H1 (cell line): ENCODE measurements at regions not wholly inside any gene's neighbourhood (a gene's known extent, or its start where the extent isn't known, plus 50 kb on each side); places are given as distances from the start of the nearest gene placed in this dataset.

Source experiments
- CTCF ChIA-PET: fragments of 300-600 bp; sonication (Branson Sonifier 250); formaldehyde crosslinking; loops from one replicate; lab custom pipeline; 2021; ENCODE audit not compliant: partially characterized antibody; lab: Charles Lee
- POLR2A ChIA-PET: fragments of 300-600 bp; sonication (Branson Sonifier 250); formaldehyde crosslinking; loops from one replicate; lab custom pipeline; 2021; ENCODE audit warnings: inconsistent platforms; ENCODE audit not compliant: partially characterized antibody; lab: Charles Lee
- DNase-seq, 2 experiments: peaks; one replicate each; pipeline versions ENCODE4 v3.0.0 to v3.0.0-alpha.2; 2010 to 2022; ENCODE audit warnings: low spot score in 2 of 2, low read depth in 1 of 2, mixed read lengths in 1 of 2
- FAIRE-seq: peaks from 2 replicates; lab custom pipeline; 2011; peaks lifted over from hg19 to GRCh38; lab: Jason Lieb, UNC
- H2AFZ ChIP-seq: 2 replicates; pipeline ENCODE4 v1.8.1; 2012; ENCODE audit warnings: low read length, inconsistent platforms
- H2AK5ac ChIP-seq: 2 replicates; pipeline ENCODE4 v1.6.1; 2013; ENCODE audit warnings: low read depth, low read length
- H2BK120ac ChIP-seq: replicated peaks from 2 replicates; pipeline ENCODE3; 2013; ENCODE audit warnings: low read depth, low read length, inconsistent platforms
- H2BK12ac ChIP-seq: 2 replicates; pipeline ENCODE4 v1.6.1; 2013; ENCODE audit warnings: low read depth, low read length
- H2BK15ac ChIP-seq: 2 replicates; pipeline ENCODE4 v1.6.1; 2013; ENCODE audit warnings: low read length
- H2BK20ac ChIP-seq: 2 replicates; pipeline ENCODE4 v1.6.1; 2013; ENCODE audit warnings: low read length
- H2BK5ac ChIP-seq: 2 replicates; pipeline ENCODE4 v1.6.1; 2013; ENCODE audit warnings: low read depth, low read length
- H3K14ac ChIP-seq: 2 replicates; pipeline ENCODE4 v1.6.1; 2013; ENCODE audit warnings: inconsistent platforms; ENCODE audit not compliant: insufficient read length
- H3K18ac ChIP-seq: 2 replicates; pipeline ENCODE4 v1.6.1; 2013; ENCODE audit warnings: low read length; ENCODE audit errors: extremely low read depth
- H3K23ac ChIP-seq: 2 replicates; pipeline ENCODE4 v1.6.1; 2013; ENCODE audit warnings: inconsistent platforms; ENCODE audit not compliant: insufficient read length
- H3K23me2 ChIP-seq: 2 replicates; pipeline ENCODE4 v1.6.1; 2013; ENCODE audit warnings: low read depth, low read length
- H3K27ac ChIP-seq: 2 replicates; pipeline ENCODE4 v1.6.1; 2011; ENCODE audit warnings: low read depth, low read length, inconsistent platforms
- H3K27me3 ChIP-seq, 4 experiments: replicated peaks in 1 of 4; 1 replicate in 1 of 4; 2 replicates in 3 of 4; pipeline versions ENCODE4 v1.6.1 to v1.8.1; 2011 to 2013; ENCODE audit warnings: low read length in 3 of 4, mild to moderate bottlenecking in 3 of 4, inconsistent platforms in 2 of 4, mixed read lengths in 2 of 4, moderate library complexity in 1 of 4; ENCODE audit not compliant: control insufficient read depth in 3 of 4, insufficient read depth in 3 of 4; ENCODE audit errors: extremely low read depth in 1 of 4
- H3K36me3 ChIP-seq, 4 experiments: 2 replicates each; pipeline versions ENCODE4 v1.6.1 to v1.8.1; 2011 to 2013; ENCODE audit warnings: mild to moderate bottlenecking in 4 of 4, low read length in 3 of 4, moderate library complexity in 2 of 4, control low read depth in 1 of 4, inconsistent platforms in 1 of 4; ENCODE audit not compliant: insufficient read depth in 4 of 4, control insufficient read depth in 2 of 4
- H3K4ac ChIP-seq: replicated peaks from 2 replicates; pipeline ENCODE3; 2013; ENCODE audit warnings: low read length, low read depth, mixed read lengths, inconsistent platforms; ENCODE audit not compliant: insufficient read length
- H3K4me1 ChIP-seq, 4 experiments: replicated peaks in 1 of 4; 1 replicate in 1 of 4; 2 replicates in 3 of 4; pipeline versions ENCODE4 v1.6.1 to v1.8.1; 2011 to 2013; ENCODE audit warnings: low read length in 3 of 4, inconsistent platforms in 2 of 4, mixed read lengths in 1 of 4; ENCODE audit not compliant: insufficient read depth in 4 of 4, control insufficient read depth in 3 of 4
- H3K4me2 ChIP-seq, 2 experiments: 2 replicates each; pipeline versions ENCODE4 v1.6.1 to v1.8.1; 2011 to 2013; ENCODE audit warnings: low read depth in 2 of 2, low read length in 2 of 2, control low read depth in 1 of 2, inconsistent platforms in 1 of 2, mild to moderate bottlenecking in 1 of 2; ENCODE audit not compliant: insufficient read depth in 1 of 2
- H3K4me3 ChIP-seq, 4 experiments: fragments of 200-600, 300-600 bp in 1 of 4; sonication (generic), shearing (Covaris generic), sonication (Bioruptor Twin) in 1 of 4; 2 replicates each; pipeline versions ENCODE4 v1.5.1 to v1.8.1; 2011 to 2016; ENCODE audit warnings: low read length in 4 of 4, low read depth in 3 of 4, control low read depth in 2 of 4, inconsistent platforms in 2 of 4, mild to moderate bottlenecking in 2 of 4, mixed read lengths in 1 of 4, moderate library complexity in 1 of 4; ENCODE audit not compliant: insufficient read depth in 2 of 4; ENCODE audit errors: extremely low read depth in 1 of 4
- H3K56ac ChIP-seq: replicated peaks from 2 replicates; pipeline ENCODE3; 2013; ENCODE audit warnings: low read depth, mild to moderate bottlenecking, mixed read lengths, low read length, inconsistent platforms; ENCODE audit not compliant: insufficient read length
- H3K79me1 ChIP-seq: 2 replicates; pipeline ENCODE4 v1.6.1; 2013; ENCODE audit warnings: low read depth, low read length, control low read depth
- H3K79me2 ChIP-seq, 2 experiments: 2 replicates each; pipeline versions ENCODE4 v1.6.1 to v1.8.1; 2012 to 2013; ENCODE audit warnings: low read length in 2 of 2, mild to moderate bottlenecking in 2 of 2, inconsistent platforms in 1 of 2; ENCODE audit not compliant: insufficient read depth in 2 of 2, control insufficient read depth in 1 of 2
- H3K9ac ChIP-seq, 4 experiments: replicated peaks in 1 of 4; 1 replicate in 1 of 4; 2 replicates in 3 of 4; pipeline versions ENCODE4 v1.6.1 to v1.8.1; 2011 to 2013; ENCODE audit warnings: low read depth in 3 of 4, low read length in 3 of 4, control low read depth in 2 of 4, mild to moderate bottlenecking in 2 of 4, moderate library complexity in 2 of 4, inconsistent platforms in 1 of 4; ENCODE audit errors: extremely low read depth in 1 of 4
- H3K9me3 ChIP-seq, 2 experiments: 2 replicates each; pipeline versions ENCODE4 v1.6.1 to v1.8.1; 2012 to 2013; ENCODE audit warnings: mild to moderate bottlenecking in 2 of 2, moderate library complexity in 2 of 2, control low read depth in 1 of 2, inconsistent platforms in 1 of 2, low read depth in 1 of 2, low read length in 1 of 2, mixed read lengths in 1 of 2; ENCODE audit not compliant: insufficient read depth in 2 of 2
- H4K20me1 ChIP-seq, 2 experiments: replicated peaks in 1 of 2; 2 replicates each; pipeline versions ENCODE3 to v1.8.1; 2011 to 2013; ENCODE audit warnings: inconsistent platforms in 2 of 2, low read length in 2 of 2, mild to moderate bottlenecking in 1 of 2; ENCODE audit not compliant: insufficient read depth in 2 of 2, control insufficient read depth in 1 of 2
- H4K5ac ChIP-seq: 2 replicates; pipeline ENCODE4 v1.6.1; 2013; ENCODE audit warnings: low read length, low read depth, mixed read lengths, inconsistent platforms; ENCODE audit not compliant: insufficient read length
- H4K8ac ChIP-seq: 2 replicates; pipeline ENCODE4 v1.8.0; 2013; ENCODE audit warnings: mild to moderate bottlenecking, moderate library complexity, low read length, inconsistent platforms; ENCODE audit not compliant: insufficient read depth; ENCODE audit errors: extremely low read depth
- H4K91ac ChIP-seq: replicated peaks from 2 replicates; pipeline ENCODE3; 2013; ENCODE audit warnings: low read length, mixed read lengths, inconsistent platforms; ENCODE audit not compliant: insufficient read length
- HDAC2 ChIP-seq, 2 experiments: fragments of 300-600 bp in 1 of 2; sonication (generic) in 1 of 2; IDR thresholded peaks; 2 replicates each; pipeline ENCODE4 v1.6.1; 2011 to 2012; ENCODE audit warnings: low read depth in 2 of 2, low read length in 2 of 2, mild to moderate bottlenecking in 2 of 2, moderate library complexity in 2 of 2, borderline replicate concordance in 1 of 2, inconsistent platforms in 1 of 2
- SP2 ChIP-seq: IDR thresholded peaks from 2 replicates; pipeline ENCODE4 v1.6.1; 2012; ENCODE audit warnings: mild to moderate bottlenecking, low read length, inconsistent platforms
- TBP ChIP-seq: IDR thresholded peaks from 2 replicates; pipeline ENCODE4 v1.6.1; 2011; ENCODE audit warnings: low read depth, low read length, improper control_type of control experiment
- TCF12 ChIP-seq: IDR thresholded peaks from 2 replicates; pipeline ENCODE4 v1.6.1; 2011; ENCODE audit warnings: low read depth, mild to moderate bottlenecking, low read length
- WGBS, 2 experiments: shearing (Covaris generic) in 1 of 2; methylation state at CpG; one replicate each; pipeline versions ENCODE4 v1.1.6 to v1.1.7; 2013 to 2015; ENCODE audit warnings: low lambda C conversion rate in 2 of 2, mixed read lengths in 2 of 2, inconsistent platforms in 1 of 2, low coverage in 1 of 2, missing lambda C conversion rate in 1 of 2; ENCODE audit not compliant: insufficient replicate concordance in 2 of 2, insufficient coverage in 1 of 2, insufficient read length in 1 of 2; ENCODE audit errors: extremely low coverage in 1 of 2, missing lambda C conversion rate in 1 of 2; 5-methylcytosine and 5-hydroxymethylcytosine counted together
- TF ChIP-seq, protein P1 (sequence below): IDR thresholded peaks from 2 replicates; pipeline ENCODE4 v1.6.1; 2012; ENCODE audit warnings: inconsistent platforms

DNA sequence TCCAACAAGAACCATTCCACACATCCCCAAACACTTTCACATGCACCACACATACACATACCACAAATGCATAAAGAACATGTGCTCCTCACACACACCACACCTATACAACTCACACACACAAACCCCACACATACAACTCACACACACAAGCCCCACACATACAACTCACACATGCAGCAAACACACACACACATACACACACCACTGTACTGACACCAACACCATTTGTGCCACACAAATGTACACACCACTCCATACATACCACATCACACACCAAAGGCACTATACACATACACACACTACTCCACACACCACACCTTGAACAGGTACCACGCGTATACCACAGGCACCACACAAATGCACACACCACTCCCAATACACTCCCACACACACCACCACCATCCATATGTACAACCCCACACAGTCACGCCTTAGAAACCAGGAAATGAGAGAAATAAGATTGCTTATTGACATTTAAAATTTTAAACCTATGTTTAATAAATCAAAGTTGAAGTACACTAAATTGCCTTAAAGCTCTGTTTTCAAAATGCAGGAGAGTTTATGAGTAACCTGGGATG lies 107.4 kb downstream of the ARL4A start:
- H3K23me2 ChIP-seq, result peaks cover 4% of the 10 kb centered on the region
- 93% methylated on average over 3 of the region's 3 CpGs; no CpG with 5 or more reads in 1 of the 2 experiments for WGBS, 2 experiments

More for the DNA sequence above, 107.4 kb downstream of the ARL4A start:
- H2AK5ac ChIP-seq, result no peak overlapping the region
- CTCF ChIA-PET, result no interaction called here
- H3K9me3 ChIP-seq, result no peaks in the 10 kb centered on the region
- no peak overlapping the region for H2BK20ac ChIP-seq
- no peaks in the 10 kb centered on the region for H3K4me1 ChIP-seq
- no peak overlapping the region; the same call in 1 of the 2 replicates for H2AFZ ChIP-seq
- H3K79me2 ChIP-seq, result no peaks in the 10 kb centered on the region
- H2BK120ac ChIP-seq, result no peak overlapping the region
- no peak overlapping the region for H3K56ac ChIP-seq
- H3K14ac ChIP-seq, result no peak overlapping the region
- no peak overlapping the region for H3K23ac ChIP-seq
- H2BK15ac ChIP-seq, result no peak overlapping the region
- no peak for FAIRE-seq
- no peak overlapping the region for H3K4me3 ChIP-seq
- H3K4ac ChIP-seq, result no peak overlapping the region
- H3K79me1 ChIP-seq, result no peaks in the 10 kb centered on the region
- no peak for TF ChIP-seq HDAC2 (IDR thresholded peaks at IDR 0.05; ENCODE audit: borderline replicate concordance in 1 of 2, low read depth in 2 of 2, low read length in 2 of 2)
- no peak for TF ChIP-seq SP2
- TF ChIP-seq, protein P1, sequence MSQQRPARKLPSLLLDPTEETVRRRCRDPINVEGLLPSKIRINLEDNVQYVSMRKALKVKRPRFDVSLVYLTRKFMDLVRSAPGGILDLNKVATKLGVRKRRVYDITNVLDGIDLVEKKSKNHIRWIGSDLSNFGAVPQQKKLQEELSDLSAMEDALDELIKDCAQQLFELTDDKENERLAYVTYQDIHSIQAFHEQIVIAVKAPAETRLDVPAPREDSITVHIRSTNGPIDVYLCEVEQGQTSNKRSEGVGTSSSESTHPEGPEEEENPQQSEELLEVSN, result no peak
- no peak for TF ChIP-seq TCF12
- TF ChIP-seq TBP, result no peak
- TF ChIP-seq, all 59 proteins: peak for 0
- Histone ChIP-seq H3K18ac (no peak overlapping the region; the same call in 1 of the 2 replicates), H4K8ac (no peak overlapping the region), H3K4me2 (no peak overlapping the region), H2BK12ac (peak overlapping the region; percentile 80; the same call in 1 of the 2 replicates), H3K27ac (no peak overlapping the region), H4K20me1 (no peaks in the 10 kb centered on the region), H4K91ac (peak overlapping the region; percentile 65), H2BK5ac (no peak overlapping the region; the same call in 1 of the 2 replicates), H3K36me3 (no peaks in the 10 kb centered on the region), H3K9ac (no peak overlapping the region), H4K5ac (no peak overlapping the region), H3K27me3 (no peaks in the 10 kb centered on the region)
- POLR2A ChIA-PET, result no interaction called here
- no peak for DNase-seq
